ENCODE measurements at regions not wholly inside any gene's neighbourhood (a gene's known extent, or its start where the extent isn't known, plus 50 kb on each side); places are given as distances from the start of the nearest gene placed in this dataset.

DNA sequence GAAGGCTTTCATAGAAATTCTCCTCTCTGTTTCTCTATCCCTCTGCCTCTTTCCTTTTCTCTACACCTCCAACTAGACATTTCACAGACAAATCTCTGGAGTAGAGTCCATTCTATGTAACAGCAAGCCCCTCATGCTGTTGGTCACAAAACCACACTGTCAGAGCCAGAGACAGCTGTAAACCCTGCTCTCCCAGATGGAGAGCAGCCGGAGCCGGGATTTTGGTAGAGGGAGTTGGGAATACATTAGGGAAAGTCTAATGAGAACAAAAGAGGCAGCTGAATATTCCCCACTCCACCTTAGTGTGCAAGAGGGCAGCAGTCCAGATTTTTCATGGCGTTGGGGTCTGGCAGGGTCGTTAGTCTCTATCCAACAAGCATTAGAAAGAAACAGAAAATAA, 68.3 kb upstream of the EDN1 start:
- TF ChIP-seq CTCF (IDR thresholded peaks at IDR 0.05; ENCODE audit: insufficient read depth, low read depth, low read length, missing control alignments) = no peak
- no peak for DNase-seq (ENCODE audit: low read depth)
- H3K4me3 ChIP-seq (ENCODE audit: low read depth, low read length) = no peak overlapping the region

DNA sequence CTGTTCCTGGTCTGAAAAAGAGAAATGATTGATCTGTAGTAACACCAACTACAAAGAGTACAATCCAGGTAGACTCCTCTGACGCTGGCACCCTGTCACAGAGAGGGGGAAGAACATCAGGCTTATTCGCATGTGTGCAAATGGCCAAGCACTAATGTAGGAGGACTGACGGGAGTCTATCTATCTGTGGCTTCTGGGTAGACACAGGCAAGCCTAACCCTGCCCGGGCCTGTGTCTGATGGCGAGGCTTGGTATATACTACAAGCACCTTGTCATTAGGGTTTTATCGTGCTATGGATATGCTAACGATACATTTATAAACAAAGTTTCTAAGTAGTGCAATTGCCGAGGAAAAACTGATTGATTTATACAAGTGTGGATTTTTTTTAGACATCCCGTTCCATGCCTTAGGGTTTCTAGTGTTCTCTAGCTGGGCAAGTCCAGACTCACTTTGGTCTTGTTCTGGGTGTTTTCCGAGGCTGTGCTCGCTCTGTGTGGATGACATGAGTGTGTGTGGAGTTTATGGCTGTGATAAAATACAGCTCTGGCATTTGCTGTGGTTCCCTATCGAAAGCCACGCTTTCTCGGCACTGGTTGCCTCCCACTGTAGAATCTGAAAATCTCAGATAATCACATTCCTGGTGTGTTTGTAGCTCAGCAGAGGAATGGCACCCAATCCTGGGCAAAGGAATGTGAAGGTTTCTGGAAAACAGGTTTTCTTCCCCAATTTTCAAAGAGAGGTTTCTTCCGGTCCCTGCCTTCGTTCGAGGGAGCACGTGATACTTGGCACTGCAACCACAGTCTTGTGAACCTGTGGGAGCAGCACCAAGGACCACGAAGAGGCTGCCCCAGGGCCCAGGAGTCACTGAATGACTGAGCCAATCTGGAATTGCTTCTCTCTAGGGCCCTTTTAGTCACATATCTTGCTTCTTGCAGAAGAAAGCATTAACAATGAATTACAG, 67.5 kb upstream of the EDN1 start:
- no peak for DNase-seq (ENCODE audit: low read depth)
- TF ChIP-seq CTCF (IDR thresholded peaks at IDR 0.05; ENCODE audit: insufficient read depth, low read depth, low read length, missing control alignments) = no peak
- H3K4me3 ChIP-seq (ENCODE audit: low read depth, low read length) = no peak overlapping the region

DNA sequence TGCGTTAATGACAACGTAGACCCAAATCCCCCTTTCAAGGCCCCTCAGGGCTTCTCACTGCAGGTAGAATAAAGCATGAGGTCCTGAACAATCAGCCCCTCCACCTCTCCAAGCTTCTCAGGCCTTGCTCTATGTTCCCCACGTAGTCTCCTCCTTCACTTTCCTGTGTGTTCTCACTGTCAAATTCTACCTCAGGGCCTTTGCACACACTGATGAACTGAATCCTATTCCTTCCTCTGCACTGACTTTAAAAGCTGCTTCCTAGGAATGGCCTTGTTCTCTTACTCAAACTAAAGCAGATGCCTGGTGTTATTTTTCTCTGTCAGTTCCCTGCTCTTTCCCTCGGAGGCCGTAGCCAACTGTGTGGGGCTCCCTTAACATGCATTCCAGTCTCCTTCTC, 66.8 kb upstream of the EDN1 start:
- H3K4me3 ChIP-seq (ENCODE audit: low read depth, low read length) = no peak overlapping the region
- no peak for DNase-seq (ENCODE audit: low read depth)
- TF ChIP-seq CTCF (IDR thresholded peaks at IDR 0.05; ENCODE audit: insufficient read depth, low read depth, low read length, missing control alignments) = no peak

GRCh38 chr6:12224251-12224650, 65.9 kb upstream of the EDN1 start:
- DNase-seq (ENCODE audit: low read depth) = no peak
- TF ChIP-seq CTCF (IDR thresholded peaks at IDR 0.05; ENCODE audit: insufficient read depth, low read depth, low read length, missing control alignments) = no peak

GRCh38 chr6:12228447-12229146, 61.6 kb upstream of the EDN1 start:
- no peak for DNase-seq (ENCODE audit: low read depth)
- TF ChIP-seq CTCF (IDR thresholded peaks at IDR 0.05; ENCODE audit: insufficient read depth, low read depth, low read length, missing control alignments) = no peak
- no peak overlapping the region for H3K4me3 ChIP-seq (ENCODE audit: low read depth, low read length)

More at GRCh38 chr6:12224251-12224650, 65.9 kb upstream of the EDN1 start:
- no peak overlapping the region for H3K4me3 ChIP-seq (ENCODE audit: low read depth, low read length)

DNA sequence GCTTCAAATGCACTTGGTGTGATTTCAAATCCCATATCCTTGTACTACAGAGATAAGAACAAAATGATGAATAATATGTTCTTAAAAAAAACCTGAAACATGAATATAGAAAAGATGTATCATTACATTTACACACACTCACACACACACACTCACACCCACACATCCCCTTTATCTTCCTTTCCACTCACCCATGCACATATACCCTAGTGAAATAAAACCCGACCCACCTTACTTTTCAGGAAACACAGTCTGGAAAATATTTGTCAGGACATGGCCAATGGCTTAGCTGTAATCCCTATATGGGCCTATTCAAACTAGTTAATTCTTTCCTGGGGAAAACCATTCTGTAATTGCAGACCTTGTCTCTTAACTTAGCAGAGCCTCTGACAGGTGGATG, 60.8 kb upstream of the EDN1 start:
- TF ChIP-seq CTCF (IDR thresholded peaks at IDR 0.05; ENCODE audit: insufficient read depth, low read depth, low read length, missing control alignments) = no peak
- H3K4me3 ChIP-seq (ENCODE audit: low read depth, low read length) = no peak overlapping the region
- no peak for DNase-seq (ENCODE audit: low read depth)
